Activated CD4-positive, alpha-beta memory T cell treated with anti-CD3 and anti-CD28 coated beads, Interleukin-2, amount 10 ng/mL, durations not matched to agents 7 days and 5 days (primary cell): ENCODE measurements at regions not wholly inside any gene's neighbourhood (a gene's known extent, or its start where the extent isn't known, plus 50 kb on each side); places are given as distances from the start of the nearest gene placed in this dataset.

Experiments used
- CTCF ChIA-PET: fragments of 350-600 bp; sonication (Branson Sonifier 250); formaldehyde crosslinking; loops from one replicate; lab custom pipeline; 2021; ENCODE audit warnings: antibody characterized with exemption, inconsistent platforms; lab: Charles Lee
- POLR2A ChIA-PET: fragments of 350-600 bp; sonication (Branson Sonifier 250); formaldehyde crosslinking; loops from one replicate; lab custom pipeline; 2021; ENCODE audit warnings: antibody characterized with exemption; lab: Charles Lee
- DNase-seq: peaks from one replicate; pipeline ENCODE4 v3.0.0-alpha.2; 2020
- H3K27ac Mint-ChIP-seq: one replicate; pipeline ENCODE4 v1.8.0; 2021; ENCODE audit warnings: mild to moderate bottlenecking, mixed read lengths
- H3K27me3 Mint-ChIP-seq: one replicate; pipeline ENCODE4 v1.8.0; 2021; ENCODE audit warnings: mixed read lengths
- H3K36me3 Mint-ChIP-seq: one replicate; pipeline ENCODE4 v1.8.0; 2021; ENCODE audit warnings: low read depth, mixed read lengths
- H3K4me1 Mint-ChIP-seq: one replicate; pipeline ENCODE4 v1.8.0; 2021; ENCODE audit warnings: mixed read lengths
- H3K4me3 Mint-ChIP-seq: one replicate; pipeline ENCODE4 v1.8.0; 2021; ENCODE audit warnings: mild to moderate bottlenecking, mixed read lengths
- H3K9me3 Mint-ChIP-seq: one replicate; pipeline ENCODE4 v1.8.0; 2021; ENCODE audit warnings: mixed read lengths

- peaks cover 5% of the 10 kb centered on the region for H3K9me3 Mint-ChIP-seq
- no peaks in the 10 kb centered on the region for H3K27me3 Mint-ChIP-seq
- H3K4me3 Mint-ChIP-seq = no peak overlapping the region
- no peaks in the 10 kb centered on the region for H3K4me1 Mint-ChIP-seq
- POLR2A ChIA-PET = no interaction called here
- CTCF ChIA-PET = interaction anchor here (0.5 kb wide), 1 partner anchor 1406 kb away, joined by 3 read pairs; no protein-coding TSS in a partner anchor
- H3K36me3 Mint-ChIP-seq = no peaks in the 10 kb centered on the region
- H3K27ac Mint-ChIP-seq = no peak overlapping the region
- DNase-seq = no peak
Observed at GRCh38 chr5:27312291-27312893, 274.0 kb upstream of the CDH9 start.

DNA sequence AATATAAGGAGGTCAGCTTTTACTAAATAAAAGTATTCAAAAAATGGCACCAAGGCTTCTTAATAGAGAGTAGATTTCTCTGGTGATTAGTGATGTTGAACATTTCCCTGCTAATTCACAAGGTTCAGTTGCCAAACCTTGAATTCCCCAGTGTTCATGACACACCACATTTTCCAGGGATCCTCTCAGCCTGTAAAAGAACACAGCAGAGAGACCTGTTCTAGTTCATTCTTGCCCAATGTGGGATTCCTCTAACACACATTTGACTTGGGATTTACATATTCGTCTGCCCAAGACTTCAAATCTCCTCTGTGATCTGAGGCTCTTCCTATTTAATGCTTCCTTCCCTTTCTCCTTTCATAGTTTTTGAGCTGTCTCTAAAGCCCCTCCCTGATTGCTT is 273.2 kb upstream of the CDH9 start:
- no peak overlapping the region for H3K27ac Mint-ChIP-seq
- ChIA-PET CTCF (no interaction called here), POLR2A (no interaction called here)
- DNase-seq = no peak
- H3K27me3 Mint-ChIP-seq = no peaks in the 10 kb centered on the region
- peaks cover 4% of the 10 kb centered on the region for H3K9me3 Mint-ChIP-seq
- no peaks in the 10 kb centered on the region for H3K4me1 Mint-ChIP-seq
- no peak overlapping the region for H3K4me3 Mint-ChIP-seq
- H3K36me3 Mint-ChIP-seq = no peaks in the 10 kb centered on the region

- CTCF ChIA-PET = no interaction called here
- H3K36me3 Mint-ChIP-seq = no peaks in the 10 kb centered on the region
- no peak overlapping the region for H3K4me3 Mint-ChIP-seq
- H3K27ac Mint-ChIP-seq = no peak overlapping the region
- no peak for DNase-seq
- no peaks in the 10 kb centered on the region for H3K27me3 Mint-ChIP-seq
- H3K4me1 Mint-ChIP-seq = no peaks in the 10 kb centered on the region
- peaks cover 2% of the 10 kb centered on the region for H3K9me3 Mint-ChIP-seq
- POLR2A ChIA-PET = no interaction called here
Observed at GRCh38 chr5:27308153-27308552, 269.8 kb upstream of the CDH9 start.

- Mint-ChIP-seq H3K9me3 (peaks cover 17% of the 10 kb centered on the region), H3K27me3 (no peaks in the 10 kb centered on the region), H3K4me3 (no peak overlapping the region), H3K4me1 (no peaks in the 10 kb centered on the region), H3K36me3 (no peaks in the 10 kb centered on the region), H3K27ac (no peak overlapping the region)
- DNase-seq = no peak
- ChIA-PET POLR2A (no interaction called here), CTCF (no interaction called here)
Observed at GRCh38 chr5:27290172-27290571, 251.8 kb upstream of the CDH9 start.

DNA sequence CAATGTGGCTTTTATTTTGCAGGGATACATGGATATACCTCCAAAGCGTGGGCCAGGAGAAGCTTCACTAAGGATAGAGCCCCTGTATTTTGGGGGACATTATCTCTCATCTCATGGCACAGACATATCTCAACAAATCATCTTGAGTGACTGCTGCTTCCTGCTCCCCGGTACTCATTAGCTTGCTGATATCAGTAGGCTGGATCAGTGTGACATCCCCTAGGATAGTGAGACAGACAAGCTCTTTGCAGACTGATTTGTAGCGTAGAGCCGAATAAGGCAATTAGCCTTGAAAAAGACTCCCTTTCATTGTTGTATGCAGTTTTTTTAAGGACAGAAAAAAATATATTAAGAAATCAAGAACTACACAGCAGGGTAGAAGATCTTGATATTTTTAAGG is 237.7 kb upstream of the CDH9 start:
- H3K4me3 Mint-ChIP-seq = no peak overlapping the region
- no peak for DNase-seq
- POLR2A ChIA-PET = no interaction called here
- CTCF ChIA-PET = no interaction called here
- no peaks in the 10 kb centered on the region for H3K27me3 Mint-ChIP-seq
- H3K27ac Mint-ChIP-seq = no peak overlapping the region
- H3K36me3 Mint-ChIP-seq = no peaks in the 10 kb centered on the region
- H3K4me1 Mint-ChIP-seq = no peaks in the 10 kb centered on the region
- peaks cover 12% of the 10 kb centered on the region for H3K9me3 Mint-ChIP-seq

DNA sequence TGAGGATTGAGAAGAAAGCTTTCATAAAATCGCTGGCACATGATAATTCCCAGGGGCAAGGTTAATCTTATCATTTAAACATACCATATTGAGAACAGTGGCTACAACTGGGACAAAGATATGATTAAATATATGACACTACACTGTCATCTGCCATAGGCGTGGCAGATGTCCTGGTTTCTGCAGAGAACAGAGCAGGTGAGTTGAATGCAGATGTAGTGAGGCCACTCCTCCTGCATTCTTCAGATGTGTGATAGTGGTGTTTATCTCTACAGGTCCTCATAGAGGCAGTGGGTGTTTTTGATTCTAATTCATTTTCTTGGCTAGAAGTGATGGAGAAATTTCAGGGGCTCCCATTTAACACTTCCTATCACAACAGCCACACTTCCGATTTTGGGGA is 237.0 kb upstream of the CDH9 start:
- DNase-seq = no peak
- H3K9me3 Mint-ChIP-seq = peaks cover 15% of the 10 kb centered on the region
- H3K4me1 Mint-ChIP-seq = no peaks in the 10 kb centered on the region
- no peak overlapping the region for H3K4me3 Mint-ChIP-seq
- CTCF ChIA-PET = no interaction called here
- POLR2A ChIA-PET = no interaction called here
- H3K27ac Mint-ChIP-seq = no peak overlapping the region
- no peaks in the 10 kb centered on the region for H3K36me3 Mint-ChIP-seq
- H3K27me3 Mint-ChIP-seq = no peaks in the 10 kb centered on the region

GRCh38 chr5:27269766-27270165 is 231.4 kb upstream of the CDH9 start:
- POLR2A ChIA-PET = no interaction called here
- no peak for DNase-seq
- H3K36me3 Mint-ChIP-seq = no peaks in the 10 kb centered on the region
- H3K27ac Mint-ChIP-seq = no peak overlapping the region
- peaks cover 30% of the 10 kb centered on the region for H3K9me3 Mint-ChIP-seq
- CTCF ChIA-PET = no interaction called here
- H3K27me3 Mint-ChIP-seq = no peaks in the 10 kb centered on the region
- no peak overlapping the region for H3K4me3 Mint-ChIP-seq
- no peaks in the 10 kb centered on the region for H3K4me1 Mint-ChIP-seq

GRCh38 chr5:27267209-27267824 is 228.9 kb upstream of the CDH9 start:
- H3K36me3 Mint-ChIP-seq = no peaks in the 10 kb centered on the region
- H3K4me1 Mint-ChIP-seq = no peaks in the 10 kb centered on the region
- POLR2A ChIA-PET = no interaction called here
- CTCF ChIA-PET = no interaction called here
- peaks cover 32% of the 10 kb centered on the region for H3K9me3 Mint-ChIP-seq
- no peaks in the 10 kb centered on the region for H3K27me3 Mint-ChIP-seq
- no peak for DNase-seq
- no peak overlapping the region for H3K4me3 Mint-ChIP-seq
- H3K27ac Mint-ChIP-seq = no peak overlapping the region

- peaks cover 32% of the 10 kb centered on the region for H3K9me3 Mint-ChIP-seq
- DNase-seq = no peak
- H3K4me1 Mint-ChIP-seq = no peaks in the 10 kb centered on the region
- H3K4me3 Mint-ChIP-seq = no peak overlapping the region
- H3K27ac Mint-ChIP-seq = no peak overlapping the region
- H3K36me3 Mint-ChIP-seq = no peaks in the 10 kb centered on the region
- no peaks in the 10 kb centered on the region for H3K27me3 Mint-ChIP-seq
- POLR2A ChIA-PET = no interaction called here
- CTCF ChIA-PET = no interaction called here
Observed at GRCh38 chr5:27266184-27266583, 227.8 kb upstream of the CDH9 start.

DNA sequence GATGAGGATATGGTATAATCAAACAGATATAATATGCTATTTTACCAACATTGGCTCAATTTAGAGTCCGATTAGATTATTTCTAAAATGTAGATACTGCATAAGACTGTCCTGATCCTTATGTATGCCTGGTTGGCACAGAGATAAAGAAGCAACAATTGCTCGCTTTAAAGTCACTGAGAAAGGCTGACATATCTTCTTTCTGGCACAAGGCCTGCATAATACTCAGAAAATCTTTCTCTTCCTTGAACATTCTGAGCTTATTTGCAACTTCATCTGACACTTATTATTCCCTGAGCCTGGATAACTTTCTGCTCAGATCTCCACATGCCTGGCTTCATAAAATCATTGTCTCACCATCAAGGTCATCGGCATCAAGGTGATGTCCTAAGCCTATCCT is 219.3 kb upstream of the CDH9 start:
- Mint-ChIP-seq H3K36me3 (no peaks in the 10 kb centered on the region), H3K4me3 (no peak overlapping the region), H3K4me1 (no peaks in the 10 kb centered on the region), H3K27me3 (no peaks in the 10 kb centered on the region), H3K9me3 (peaks cover 5% of the 10 kb centered on the region), H3K27ac (no peak overlapping the region)
- ChIA-PET CTCF (no interaction called here), POLR2A (no interaction called here)
- no peak for DNase-seq

- Mint-ChIP-seq H3K9me3 (peaks cover 5% of the 10 kb centered on the region), H3K27ac (no peak overlapping the region), H3K27me3 (no peaks in the 10 kb centered on the region), H3K36me3 (no peaks in the 10 kb centered on the region), H3K4me3 (no peak overlapping the region), H3K4me1 (no peaks in the 10 kb centered on the region)
- DNase-seq = no peak
- ChIA-PET POLR2A (no interaction called here), CTCF (no interaction called here)
Observed at GRCh38 chr5:27252911-27253310, 214.5 kb upstream of the CDH9 start.

DNA sequence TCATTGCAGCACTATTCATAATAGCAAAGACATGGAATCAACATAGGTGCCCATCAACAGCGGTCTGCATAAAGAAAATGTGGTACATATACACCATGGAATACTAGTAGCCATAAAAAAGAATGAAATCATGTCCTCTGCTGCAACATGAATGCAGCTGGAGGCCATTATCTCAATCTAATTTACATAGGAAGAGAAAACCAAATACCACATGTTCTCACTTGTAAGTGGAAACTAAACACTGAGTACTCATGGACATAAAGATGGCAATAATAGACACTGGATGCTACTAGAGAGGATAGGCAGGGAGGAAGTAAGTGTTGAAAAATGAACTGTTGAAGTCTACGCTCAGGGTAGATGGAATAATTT is 203.9 kb upstream of the CDH9 start:
- DNase-seq = no peak
- no peaks in the 10 kb centered on the region for H3K36me3 Mint-ChIP-seq
- H3K27ac Mint-ChIP-seq = no peak overlapping the region
- no peaks in the 10 kb centered on the region for H3K4me1 Mint-ChIP-seq
- POLR2A ChIA-PET = no interaction called here
- CTCF ChIA-PET = no interaction called here
- no peak overlapping the region for H3K4me3 Mint-ChIP-seq
- H3K27me3 Mint-ChIP-seq = no peaks in the 10 kb centered on the region
- peaks cover 7% of the 10 kb centered on the region for H3K9me3 Mint-ChIP-seq

DNA sequence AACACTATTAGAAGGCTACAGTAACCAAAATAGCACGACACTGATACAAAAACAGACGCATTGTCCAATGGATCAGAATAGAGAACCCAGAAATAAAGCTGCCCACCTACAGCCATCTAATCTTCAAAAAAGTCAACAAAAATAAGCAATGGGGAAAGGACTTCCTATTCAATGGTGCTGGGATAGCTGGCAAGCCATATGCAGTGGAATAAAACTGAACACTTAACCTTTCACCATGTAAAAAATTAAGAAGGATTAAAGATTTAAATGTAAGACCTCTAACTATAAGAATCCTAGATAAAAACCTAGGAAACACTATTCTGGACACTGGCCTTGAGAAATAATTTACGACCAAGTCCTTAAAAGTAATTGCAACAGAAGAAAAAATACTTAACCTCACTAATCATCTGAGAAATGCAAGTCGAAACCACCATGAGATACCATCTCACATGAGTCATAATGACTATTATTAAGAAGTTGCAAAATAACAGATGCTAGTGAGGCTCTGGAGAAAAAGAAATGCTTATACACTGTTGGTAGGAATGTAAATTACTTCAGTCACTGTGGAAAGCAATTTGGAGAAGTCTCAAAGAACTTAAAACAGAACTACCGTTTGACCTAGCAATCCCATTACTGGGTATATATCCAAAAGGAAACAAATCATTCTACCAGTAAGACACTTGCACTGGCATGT is 203.3 kb upstream of the CDH9 start:
- no peaks in the 10 kb centered on the region for H3K36me3 Mint-ChIP-seq
- DNase-seq = no peak
- no peaks in the 10 kb centered on the region for H3K27me3 Mint-ChIP-seq
- no peaks in the 10 kb centered on the region for H3K4me1 Mint-ChIP-seq
- ChIA-PET POLR2A (no interaction called here), CTCF (no interaction called here)
- no peak overlapping the region for H3K4me3 Mint-ChIP-seq
- H3K27ac Mint-ChIP-seq = no peak overlapping the region
- H3K9me3 Mint-ChIP-seq = peaks cover 7% of the 10 kb centered on the region

DNA sequence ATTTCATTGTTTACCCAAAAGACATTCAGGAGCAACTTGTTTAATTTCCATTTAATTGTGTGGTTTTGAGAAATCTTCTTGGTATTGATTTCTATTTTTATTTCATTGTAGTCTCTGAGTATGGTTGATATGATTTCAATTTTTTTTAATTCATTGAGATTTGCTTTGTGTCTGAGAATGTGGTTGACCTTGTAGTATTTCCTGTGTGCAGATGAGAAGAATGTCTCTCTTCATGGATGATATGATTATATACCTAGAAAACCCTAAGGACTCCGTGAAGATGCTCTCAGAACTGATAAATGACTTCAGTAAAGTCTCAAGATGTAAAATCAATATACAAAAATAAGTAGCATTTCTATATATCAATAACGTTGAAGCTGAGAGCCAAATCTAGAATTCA is 202.4 kb upstream of the CDH9 start:
- H3K36me3 Mint-ChIP-seq = no peaks in the 10 kb centered on the region
- CTCF ChIA-PET = no interaction called here
- DNase-seq = no peak
- no peaks in the 10 kb centered on the region for H3K27me3 Mint-ChIP-seq
- H3K4me3 Mint-ChIP-seq = no peak overlapping the region
- no peak overlapping the region for H3K27ac Mint-ChIP-seq
- peaks cover 10% of the 10 kb centered on the region for H3K9me3 Mint-ChIP-seq
- no peaks in the 10 kb centered on the region for H3K4me1 Mint-ChIP-seq
- POLR2A ChIA-PET = no interaction called here
